Loucy (cell line): ENCODE measurements at regions not wholly inside any gene's neighbourhood (a gene's known extent, or its start where the extent isn't known, plus 50 kb on each side); places are given as distances from the start of the nearest gene placed in this dataset.

ENCODE experiments used
- H2AFZ ChIP-seq: fragments of 200-600 bp; sonication (generic); 2 replicates; pipeline ENCODE4 v1.6.0; 2016; ENCODE audit warnings: antibody characterized with exemption, mild to moderate bottlenecking, low read length, moderate library complexity
- H3F3A ChIP-seq: fragments of 200-600 bp; 2 replicates; pipeline ENCODE4 v1.6.0; 2016; ENCODE audit warnings: antibody characterized with exemption, low read depth, mild to moderate bottlenecking
- H3K27me3 ChIP-seq: fragments of 200-600 bp; sonication (generic); 2 replicates; pipeline ENCODE4 v1.6.1; 2014; ENCODE audit warnings: low read length, mild to moderate bottlenecking; ENCODE audit not compliant: insufficient read depth, poor library complexity, severe bottlenecking
- H3K36me3 ChIP-seq: fragments of 200-600 bp; sonication (generic); 2 replicates; pipeline ENCODE4 v1.6.1; 2016; ENCODE audit warnings: low read length; ENCODE audit not compliant: insufficient read depth
- H3K4me1 ChIP-seq: fragments of 200-600 bp; sonication (generic); 2 replicates; pipeline ENCODE4 v1.5.1; 2014; ENCODE audit warnings: low read length, mild to moderate bottlenecking; ENCODE audit not compliant: insufficient read depth, poor library complexity, severe bottlenecking
- H3K4me2 ChIP-seq: fragments of 200-600 bp; sonication (generic); 2 replicates; pipeline ENCODE4 v1.6.0; 2014; ENCODE audit warnings: antibody characterized with exemption, low read length, low read depth, mild to moderate bottlenecking; ENCODE audit not compliant: poor library complexity, severe bottlenecking
- H3K4me3 ChIP-seq: fragments of 200-600 bp; sonication (generic); 2 replicates; pipeline ENCODE4 v1.5.1; 2014; ENCODE audit warnings: low read length, mild to moderate bottlenecking, mixed read lengths; ENCODE audit not compliant: poor library complexity, severe bottlenecking
- H3K79me2 ChIP-seq: fragments of 200-600 bp; sonication (generic); 2 replicates; pipeline ENCODE4 v1.6.1; 2014; ENCODE audit warnings: low read length; ENCODE audit not compliant: insufficient read depth
- H3K9ac ChIP-seq: fragments of 200-600 bp; sonication (generic); 2 replicates; pipeline ENCODE4 v1.6.0; 2014; ENCODE audit warnings: mild to moderate bottlenecking, low read depth, low read length, moderate library complexity; ENCODE audit not compliant: poor library complexity, severe bottlenecking
- H3K9me2 ChIP-seq: fragments of 200-600 bp; sonication (generic); replicated peaks from 2 replicates; pipeline ENCODE4 v1.6.1; 2016; ENCODE audit warnings: low read depth, low read length, mixed read lengths
- H3K9me3 ChIP-seq: fragments of 200-600 bp; sonication (generic); 2 replicates; pipeline ENCODE4 v1.6.1; 2014; ENCODE audit warnings: mild to moderate bottlenecking, antibody characterized with exemption, low read length, low read depth; ENCODE audit not compliant: insufficient read depth
- H4K20me1 ChIP-seq: fragments of 200-600 bp; sonication (generic); 2 replicates; pipeline ENCODE4 v1.6.0; 2014; ENCODE audit warnings: antibody characterized with exemption, low read length, mild to moderate bottlenecking; ENCODE audit not compliant: insufficient read depth, poor library complexity, severe bottlenecking
- CTCF ChIP-seq: fragments of 200-600 bp; sonication (generic); conservative IDR thresholded peaks from 2 replicates; pipeline ENCODE4 v1.5.1; 2014; ENCODE audit warnings: mild to moderate bottlenecking, antibody characterized with exemption, low read length
- EZH2phosphoT487 ChIP-seq: fragments of 200-600 bp; IDR thresholded peaks from 2 replicates; pipeline ENCODE4 v1.6.1; 2018; ENCODE audit warnings: antibody characterized with exemption, mild to moderate bottlenecking, moderate library complexity, borderline replicate concordance

DNA sequence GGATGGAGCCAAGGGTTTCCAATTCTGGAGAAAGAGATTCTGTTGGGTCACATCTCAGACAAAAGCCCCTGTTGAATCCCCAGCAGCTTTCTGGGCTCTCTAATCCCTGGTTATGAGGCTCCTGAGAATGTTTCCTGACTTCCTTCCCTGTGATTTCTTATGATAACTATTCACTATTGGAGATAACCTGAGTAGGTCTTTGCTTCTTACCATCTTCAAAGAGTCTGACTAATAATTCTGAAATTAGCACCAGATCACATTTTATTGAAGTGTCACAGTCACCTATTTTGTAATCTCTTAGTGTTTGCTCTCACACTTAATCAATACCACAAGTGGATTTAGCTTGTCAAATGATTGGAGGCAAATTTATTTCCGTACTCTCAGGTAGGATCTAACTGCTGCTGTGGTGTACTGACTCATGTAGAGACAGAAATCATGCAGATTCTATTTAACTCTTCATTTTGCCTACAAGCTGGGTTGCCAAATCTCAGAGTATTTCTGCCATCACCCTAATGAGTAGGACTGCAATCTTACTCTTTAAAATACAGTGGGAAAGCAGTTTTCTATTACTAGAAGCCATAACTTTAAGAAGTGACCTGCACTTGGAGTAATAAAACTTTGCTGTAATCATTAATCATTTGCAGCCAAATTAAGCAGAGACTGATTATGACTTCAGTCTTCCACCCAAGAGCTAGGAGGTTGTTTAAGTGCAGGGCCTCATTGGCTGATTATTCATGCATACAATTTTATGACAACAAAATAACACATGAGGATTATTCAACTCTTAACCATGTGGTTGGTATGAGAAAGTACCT lies 422.1 kb downstream of the EPM2A start:
- Histone ChIP-seq H3K4me1 (peaks cover 9% of the 10 kb centered on the region), H3K27me3 (no peaks in the 10 kb centered on the region), H3K9me3 (no peaks in the 10 kb centered on the region), H3K4me3 (no peak overlapping the region), H2AFZ (no peak overlapping the region), H3K36me3 (no peaks in the 10 kb centered on the region), H3K9ac (no peak overlapping the region), H3K9me2 (no peaks in the 10 kb centered on the region), H3K4me2 (no peak overlapping the region), H3K79me2 (no peaks in the 10 kb centered on the region), H4K20me1 (no peaks in the 10 kb centered on the region), H3F3A (no peaks in the 10 kb centered on the region)
- TF ChIP-seq EZH2phosphoT487 (no peak), CTCF (no peak)

DNA sequence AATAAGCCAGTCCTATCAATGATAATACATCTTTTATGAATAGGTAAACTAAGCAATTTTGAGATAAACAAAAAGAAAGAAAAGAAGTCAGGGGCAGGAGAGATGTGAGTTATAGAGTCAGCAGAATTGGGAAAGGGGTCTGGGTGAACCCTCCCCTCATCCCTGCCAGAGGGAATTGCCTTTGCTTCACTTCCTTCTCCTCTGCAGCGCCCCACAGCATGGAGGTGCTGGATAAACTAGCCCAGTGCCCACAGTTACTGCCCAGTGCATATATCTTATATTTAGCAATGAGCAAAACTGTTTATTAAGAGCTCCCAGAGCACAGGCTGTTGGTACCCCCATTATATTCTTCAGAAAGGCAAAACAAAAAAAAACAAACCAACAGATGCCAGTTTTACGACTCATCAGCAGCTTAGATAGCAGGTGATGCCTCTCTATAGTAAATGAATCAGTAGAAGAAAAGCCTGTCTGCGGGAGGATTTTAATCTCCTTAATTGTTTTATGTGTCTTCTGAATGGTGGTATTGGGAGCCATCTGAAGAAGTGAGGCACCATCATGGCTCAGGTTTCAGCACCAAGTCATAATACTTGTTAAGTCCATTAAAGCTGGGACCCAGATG lies 419.2 kb downstream of the EPM2A start:
- no peaks in the 10 kb centered on the region for H3K9me3 ChIP-seq
- H3K9ac ChIP-seq, result no peak overlapping the region
- H3F3A ChIP-seq, result no peaks in the 10 kb centered on the region
- no peaks in the 10 kb centered on the region for H3K27me3 ChIP-seq
- H3K4me1 ChIP-seq, result peaks cover 9% of the 10 kb centered on the region
- no peaks in the 10 kb centered on the region for H4K20me1 ChIP-seq
- H3K79me2 ChIP-seq, result no peaks in the 10 kb centered on the region
- H3K9me2 ChIP-seq, result no peaks in the 10 kb centered on the region
- H3K4me3 ChIP-seq, result no peak overlapping the region
- no peak overlapping the region for H2AFZ ChIP-seq
- no peak overlapping the region for H3K4me2 ChIP-seq
- H3K36me3 ChIP-seq, result no peaks in the 10 kb centered on the region
- no peak for TF ChIP-seq EZH2phosphoT487

DNA sequence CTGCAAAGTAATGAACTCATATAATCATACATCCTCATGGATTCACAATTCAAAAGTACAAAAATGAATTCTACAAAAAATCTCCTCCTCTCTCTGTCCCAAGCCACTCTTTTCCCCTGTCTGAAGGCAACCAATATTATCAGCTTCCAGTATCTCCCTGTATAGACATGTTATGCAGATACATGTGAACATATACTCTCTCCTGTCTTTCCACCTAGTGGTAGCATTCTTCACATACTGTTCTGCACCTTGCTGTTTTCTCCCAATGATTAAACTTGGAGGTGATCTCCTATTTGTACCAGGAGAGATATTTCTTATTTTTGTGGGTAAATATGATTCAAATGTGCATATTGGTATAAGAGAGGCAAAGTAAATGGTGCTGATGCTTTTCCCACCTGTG lies 416.4 kb downstream of the EPM2A start:
- H4K20me1 ChIP-seq, result no peaks in the 10 kb centered on the region
- no peaks in the 10 kb centered on the region for H3F3A ChIP-seq
- H3K9ac ChIP-seq, result no peak overlapping the region

More for the DNA sequence above, 416.4 kb downstream of the EPM2A start:
- no peaks in the 10 kb centered on the region for H3K9me2 ChIP-seq
- H3K4me2 ChIP-seq, result no peak overlapping the region
- H2AFZ ChIP-seq, result no peak overlapping the region
- no peak overlapping the region for H3K4me3 ChIP-seq
- no peaks in the 10 kb centered on the region for H3K9me3 ChIP-seq
- peaks cover 14% of the 10 kb centered on the region for H3K4me1 ChIP-seq
- H3K27me3 ChIP-seq, result no peaks in the 10 kb centered on the region
- H3K79me2 ChIP-seq, result no peaks in the 10 kb centered on the region
- H3K36me3 ChIP-seq, result no peaks in the 10 kb centered on the region
- no peak for TF ChIP-seq EZH2phosphoT487
- peak; percentile 45 for TF ChIP-seq CTCF
